ENCODE measurements at regions not wholly inside any gene's neighbourhood (a gene's known extent, or its start where the extent isn't known, plus 50 kb on each side); places are given as distances from the start of the nearest gene placed in this dataset.

DNA sequence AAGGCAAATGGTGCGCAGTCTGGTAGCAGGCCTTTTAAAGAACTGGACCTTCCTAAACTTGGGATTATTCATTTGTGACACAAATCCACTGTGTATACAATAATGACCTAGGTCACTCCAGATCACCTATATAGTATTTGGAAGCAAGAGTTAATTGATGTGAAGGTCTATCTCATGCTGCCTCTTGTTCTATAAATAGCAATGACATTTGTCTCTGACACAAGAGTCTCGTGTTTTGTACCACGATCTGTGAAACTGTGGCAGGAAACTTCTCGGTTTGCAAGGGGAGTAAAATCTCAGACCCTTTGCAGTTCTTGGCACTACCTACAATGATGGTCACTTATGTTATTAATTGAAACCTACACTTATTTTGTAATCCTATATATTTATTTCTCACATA, 1408.4 kb downstream of the PCDH7 start:
- Histone ChIP-seq H3K4me1 (ENCODE audit: insufficient read depth, low read length, poor library complexity, severe bottlenecking) (no peaks in the 10 kb centered on the region), H3K9me3 (ENCODE audit: low read depth, low read length, poor library complexity, severe bottlenecking) (no peaks in the 10 kb centered on the region), H3K36me3 (ENCODE audit: insufficient read depth, low read length, poor library complexity, severe bottlenecking) (no peaks in the 10 kb centered on the region), H3K27me3 (replicated peaks; ENCODE audit: insufficient read depth, low read depth, low read length, poor library complexity) (no peaks in the 10 kb centered on the region), H3K27ac (ENCODE audit: low read depth, low read length, poor library complexity, severe bottlenecking) (no peak overlapping the region), H3K4me3 (ENCODE audit: low read depth, low read length, poor library complexity, severe bottlenecking) (no peak overlapping the region)
- CTCF ChIA-PET = no interaction called here
- intact Hi-C loops (cut with micrococcal nuclease; ENCODE audit: unreplicated experiment) = no loop called here
- BruUV-seq (replicated peaks) = no TSS peak
- POLR2A ChIA-PET (ENCODE audit: low non-redundant PET) = no interaction called here
- TF ChIP-seq CTCF (conservative IDR thresholded peaks at IDR 0.05; ENCODE audit: low read depth, low read length) = no peak
- no peak for TF ChIP-seq EZH2 (IDR thresholded peaks at IDR 0.05; ENCODE audit: borderline replicate concordance, low read depth, low read length, poor library complexity, severe bottlenecking)
- DNase-seq (ENCODE audit: low spot score) = no peak

- H3K4me1 ChIP-seq (ENCODE audit: insufficient read depth, low read length, poor library complexity, severe bottlenecking) = no peaks in the 10 kb centered on the region
- H3K36me3 ChIP-seq (ENCODE audit: insufficient read depth, low read length, poor library complexity, severe bottlenecking) = no peaks in the 10 kb centered on the region
- no peaks in the 10 kb centered on the region for H3K9me3 ChIP-seq (ENCODE audit: low read depth, low read length, poor library complexity, severe bottlenecking)
- ChIA-PET POLR2A (ENCODE audit: low non-redundant PET) (no interaction called here), CTCF (no interaction called here)
- H3K27ac ChIP-seq (ENCODE audit: low read depth, low read length, poor library complexity, severe bottlenecking) = no peak overlapping the region
- no TSS peak for BruUV-seq (replicated peaks)
- no peaks in the 10 kb centered on the region for H3K27me3 ChIP-seq (replicated peaks; ENCODE audit: insufficient read depth, low read depth, low read length, poor library complexity)
- no peak overlapping the region for H3K4me3 ChIP-seq (ENCODE audit: low read depth, low read length, poor library complexity, severe bottlenecking)
- TF ChIP-seq CTCF (conservative IDR thresholded peaks at IDR 0.05; ENCODE audit: low read depth, low read length) (no peak), EZH2 (IDR thresholded peaks at IDR 0.05; ENCODE audit: borderline replicate concordance, low read depth, low read length, poor library complexity, severe bottlenecking) (no peak)
- intact Hi-C loops (cut with micrococcal nuclease; ENCODE audit: unreplicated experiment) = no loop called here
- no peak for DNase-seq (ENCODE audit: low spot score)
These were observed 1409.8 kb downstream of the PCDH7 start for GRCh38 chr4:32129967-32130366.

GRCh38 chr4:32133141-32133540, 1413.0 kb downstream of the PCDH7 start:
- no peaks in the 10 kb centered on the region for H3K9me3 ChIP-seq (ENCODE audit: low read depth, low read length, poor library complexity, severe bottlenecking)
- no peaks in the 10 kb centered on the region for H3K36me3 ChIP-seq (ENCODE audit: insufficient read depth, low read length, poor library complexity, severe bottlenecking)
- intact Hi-C loops (cut with micrococcal nuclease; ENCODE audit: unreplicated experiment) = no loop called here
- no peaks in the 10 kb centered on the region for H3K4me1 ChIP-seq (ENCODE audit: insufficient read depth, low read length, poor library complexity, severe bottlenecking)
- H3K27ac ChIP-seq (ENCODE audit: low read depth, low read length, poor library complexity, severe bottlenecking) = no peak overlapping the region
- H3K4me3 ChIP-seq (ENCODE audit: low read depth, low read length, poor library complexity, severe bottlenecking) = no peak overlapping the region
- no TSS peak for BruUV-seq (replicated peaks)
- H3K27me3 ChIP-seq (replicated peaks; ENCODE audit: insufficient read depth, low read depth, low read length, poor library complexity) = no peaks in the 10 kb centered on the region
- no peak for DNase-seq (ENCODE audit: low spot score)
- ChIA-PET POLR2A (ENCODE audit: low non-redundant PET) (no interaction called here), CTCF (no interaction called here)
- TF ChIP-seq CTCF (conservative IDR thresholded peaks at IDR 0.05; ENCODE audit: low read depth, low read length) (no peak), EZH2 (IDR thresholded peaks at IDR 0.05; ENCODE audit: borderline replicate concordance, low read depth, low read length, poor library complexity, severe bottlenecking) (no peak)
